Left ventricle myocardium inferior (tissue), 1 donor: ENCODE measurements at regions not wholly inside any gene's neighbourhood (a gene's known extent, or its start where the extent isn't known, plus 50 kb on each side); places are given as distances from the start of the nearest gene placed in this dataset.
"Not testable (repeated sequence)": the region's sequence is repeated elsewhere in the genome, so short reads cannot be mapped to it uniquely, and the experiment has no call there.

Experiments
- DNase-seq: peaks from one replicate; pipeline ENCODE4 v3.0.0-alpha.2; 2020
- H3K27ac ChIP-seq: fragments of 200-600 bp; replicated peaks from 2 replicates; pipeline ENCODE4 v1.8.0; 2021
- H3K27me3 ChIP-seq: fragments of 200-600 bp; 2 replicates; pipeline ENCODE4 v1.8.0; 2021; ENCODE audit warnings: low read depth
- H3K36me3 ChIP-seq: fragments of 200-600 bp; 2 replicates; pipeline ENCODE4 v1.8.0; 2021
- H3K4me1 ChIP-seq: fragments of 200-600 bp; 2 replicates; pipeline ENCODE4 v1.8.0; 2021
- H3K4me3 ChIP-seq: fragments of 200-600 bp; 2 replicates; pipeline ENCODE4 v1.8.0; 2021; ENCODE audit warnings: mild to moderate bottlenecking, moderate library complexity
- H3K9me3 ChIP-seq: fragments of 200-600 bp; replicated peaks from 2 replicates; pipeline ENCODE4 v1.8.0; 2021
- CTCF ChIP-seq: fragments of 200-600 bp; IDR thresholded peaks from 2 replicates; pipeline ENCODE4 v1.8.0; 2021; ENCODE audit warnings: antibody characterized with exemption, mild to moderate bottlenecking, borderline replicate concordance
- intact Hi-C: fragments of 100-400 bp; cut with micrococcal nuclease; formaldehyde crosslinking; loops from one replicate; pipeline ENCODE4 v1.11.0; 2022
- donor health status: DM: no; HTN: yes; CAD: no; lungs with severe emphysema.

- TF ChIP-seq CTCF = no peak
- H3K4me1 ChIP-seq = no peaks in the 10 kb centered on the region
- DNase-seq = no peak
- intact Hi-C loops = no loop called here
- H3K36me3 ChIP-seq = no peaks in the 10 kb centered on the region
- no peak overlapping the region for H3K4me3 ChIP-seq
- H3K9me3 ChIP-seq = no peaks in the 10 kb centered on the region
- H3K27me3 ChIP-seq = peaks cover 42% of the 10 kb centered on the region
- H3K27ac ChIP-seq = no peak overlapping the region
Measured at GRCh38 chr7:149635561-149636329, 137.6 kb downstream of the ZNF467 start.

- no peaks in the 10 kb centered on the region for H3K4me1 ChIP-seq
- H3K27ac ChIP-seq = no peak overlapping the region
- no peaks in the 10 kb centered on the region for H3K36me3 ChIP-seq
- no peak for TF ChIP-seq CTCF
- no peaks in the 10 kb centered on the region for H3K9me3 ChIP-seq
- no peak for DNase-seq
- no peak overlapping the region for H3K4me3 ChIP-seq
- intact Hi-C loops = no loop called here
- H3K27me3 ChIP-seq = peaks cover 42% of the 10 kb centered on the region
Measured at GRCh38 chr7:149633976-149634945, 136.7 kb upstream of the ZNF746 start.

- H3K9me3 ChIP-seq, intact Hi-C loops: not testable (repeated sequence)
Measured at GRCh38 chr7:149628361-149629149, 130.9 kb upstream of the ZNF746 start.

GRCh38 chr7:149627911-149628310 lies 130.3 kb upstream of the ZNF746 start:
- DNase-seq = no peak
- no peaks in the 10 kb centered on the region for H3K36me3 ChIP-seq
- H3K9me3 ChIP-seq = no peaks in the 10 kb centered on the region
- no peak for TF ChIP-seq CTCF
- H3K4me3 ChIP-seq = no peak overlapping the region
- H3K27me3 ChIP-seq = peaks cover 5% of the 10 kb centered on the region
- H3K27ac ChIP-seq = no peak overlapping the region
- intact Hi-C loops = no loop called here
- peaks cover 30% of the 10 kb centered on the region for H3K4me1 ChIP-seq

More at GRCh38 chr7:149628361-149629149, 130.9 kb upstream of the ZNF746 start:
- not testable (repeated sequence) for H3K36me3 ChIP-seq, H3K27me3 ChIP-seq, H3K4me3 ChIP-seq, DNase-seq, H3K27ac ChIP-seq
- H3K4me1 ChIP-seq = peaks cover 24% of the 10 kb centered on the region

- no peaks in the 10 kb centered on the region for H3K9me3 ChIP-seq
- H3K4me1 ChIP-seq = peaks cover 40% of the 10 kb centered on the region
- DNase-seq = no peak
- peaks cover 5% of the 10 kb centered on the region for H3K27me3 ChIP-seq
- H3K36me3 ChIP-seq = no peaks in the 10 kb centered on the region
- H3K4me3 ChIP-seq = no peak overlapping the region
- no peak overlapping the region for H3K27ac ChIP-seq
- intact Hi-C loops = no loop called here
- TF ChIP-seq CTCF = no peak
Measured at GRCh38 chr7:149626972-149627371, 129.4 kb upstream of the ZNF746 start.
